Liver (tissue), 7 donors: ENCODE measurements at regions not wholly inside any gene's neighbourhood (a gene's known extent, or its start where the extent isn't known, plus 50 kb on each side); places are given as distances from the start of the nearest gene placed in this dataset.

Experiments
- DNase-seq: peaks from one replicate; pipeline ENCODE4 v3.0.0-alpha.2; 2017; ENCODE audit warnings: low spot score
- H3K27ac ChIP-seq, 2 donors: one replicate each; pipeline ENCODE4 v1.7.0; 2013; ENCODE audit warnings: inconsistent platforms in 2 of 2, low read length in 2 of 2, control low read depth in 1 of 2, low read depth in 1 of 2, mild to moderate bottlenecking in 1 of 2
- H3K27me3 ChIP-seq, 4 donors: one replicate each; pipeline versions ENCODE4 v1.6.1 to v1.7.0; 2013; ENCODE audit warnings: low read length in 3 of 4, inconsistent platforms in 1 of 4, mild to moderate bottlenecking in 1 of 4, moderate library complexity in 1 of 4; ENCODE audit not compliant: control insufficient read depth in 4 of 4, insufficient read depth in 4 of 4
- H3K36me3 ChIP-seq, 4 donors: one replicate each; pipeline versions ENCODE4 v1.6.1 to v1.7.0; 2013; ENCODE audit warnings: low read length in 3 of 4, mild to moderate bottlenecking in 3 of 4, low read depth in 1 of 4, moderate library complexity in 1 of 4; ENCODE audit not compliant: control insufficient read depth in 4 of 4, insufficient read depth in 3 of 4
- H3K4me1 ChIP-seq, 4 donors: one replicate each; pipeline versions ENCODE4 v1.6.1 to v1.7.0; 2013; ENCODE audit warnings: low read length in 3 of 4, mild to moderate bottlenecking in 3 of 4, moderate library complexity in 1 of 4; ENCODE audit not compliant: control insufficient read depth in 4 of 4, insufficient read depth in 4 of 4
- H3K4me3 ChIP-seq, 3 donors: one replicate each; pipeline versions ENCODE4 v1.6.1 to v1.7.0; 2013; ENCODE audit warnings: low read length in 3 of 3, control low read depth in 1 of 3, low read depth in 1 of 3, mild to moderate bottlenecking in 1 of 3
- H3K9ac ChIP-seq, 2 donors: one replicate each; pipeline ENCODE4 v1.7.0; 2013; ENCODE audit warnings: low read length in 2 of 2, mild to moderate bottlenecking in 2 of 2, moderate library complexity in 2 of 2, control low read depth in 1 of 2, low read depth in 1 of 2
- H3K9me3 ChIP-seq, 4 donors: one replicate each; pipeline versions ENCODE4 v1.6.1 to v1.7.0; 2013; ENCODE audit warnings: low read length in 3 of 4; ENCODE audit not compliant: control insufficient read depth in 4 of 4
- GABPA ChIP-seq, 2 donors: IDR thresholded peaks in 1 of 2; conservative IDR thresholded peaks in 1 of 2; 2 replicates each; pipeline ENCODE4 v1.6.1; 2016; ENCODE audit warnings: antibody characterized with exemption in 2 of 2, mild to moderate bottlenecking in 1 of 2, moderate library complexity in 1 of 2
- HNF4A ChIP-seq, 2 donors: conservative IDR thresholded peaks; 2 replicates each; pipeline ENCODE4 v1.6.1; 2016; ENCODE audit warnings: antibody characterized with exemption in 2 of 2, mild to moderate bottlenecking in 2 of 2
- JUND ChIP-seq, 2 donors: IDR thresholded peaks; 2 replicates each; pipeline ENCODE4 v1.6.1; 2016; ENCODE audit warnings: antibody characterized with exemption in 2 of 2
- NR2F2 ChIP-seq: IDR thresholded peaks from 2 replicates; pipeline ENCODE4 v1.6.1; 2016; ENCODE audit warnings: antibody characterized with exemption
- RAD21 ChIP-seq, 2 donors: IDR thresholded peaks; 2 replicates each; pipeline ENCODE4 v1.6.1; 2016; ENCODE audit warnings: antibody characterized with exemption in 2 of 2, mild to moderate bottlenecking in 2 of 2
- RXRA ChIP-seq, 2 donors: IDR thresholded peaks; 2 replicates each; pipeline ENCODE4 v1.6.1; 2017 to 2018; ENCODE audit warnings: antibody characterized with exemption in 2 of 2, mild to moderate bottlenecking in 1 of 2
- TAF1 ChIP-seq: conservative IDR thresholded peaks from 2 replicates; pipeline ENCODE4 v1.6.1; 2016; ENCODE audit warnings: antibody characterized with exemption, mild to moderate bottlenecking
- YY1 ChIP-seq: IDR thresholded peaks from 2 replicates; pipeline ENCODE4 v1.6.1; 2016; ENCODE audit warnings: antibody characterized with exemption, mild to moderate bottlenecking
- WGBS: extraction: QIAGEN DNeasy Blood & Tissue Kit; methylation state at CpG from one replicate; pipeline ENCODE4 v1.1.7; 2013; 5-methylcytosine and 5-hydroxymethylcytosine counted together
- TF ChIP-seq, protein P1 (sequence below): IDR thresholded peaks from 2 replicates; pipeline ENCODE4 v1.6.1; 2016; ENCODE audit warnings: antibody characterized with exemption
- donor health status: healthy.
- donor health status: healthy.
- donor health status: healthy.
- donor health status: healthy.

DNA sequence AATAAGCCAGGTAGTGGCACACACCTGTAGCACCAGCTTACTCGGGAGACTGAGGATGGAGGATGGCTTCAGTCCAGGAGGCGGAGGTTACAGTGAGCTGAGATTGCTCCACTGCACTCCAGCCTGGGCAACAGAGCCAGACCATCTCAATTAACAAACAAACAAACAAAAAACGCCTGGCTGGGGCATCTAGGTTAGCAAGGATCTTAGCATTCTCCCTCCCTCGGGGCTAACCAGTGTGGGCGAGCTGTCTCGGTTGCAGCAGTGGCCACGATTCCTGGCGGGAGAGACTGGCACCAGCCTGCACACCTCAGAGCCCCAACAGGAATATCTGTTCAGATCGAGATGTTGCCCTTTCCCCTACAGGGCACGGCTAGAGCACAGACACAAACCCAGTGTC is 91.3 kb upstream of the KCTD7 start:
- DNase-seq = no peak
- Histone ChIP-seq H3K27ac (peak overlapping the region; percentile 81 to 87), H3K27me3 (no peaks in the 10 kb centered on the region), H3K4me1 (peaks cover 16 to 33% (median 26%) of the 10 kb centered on the region in 4 donors), H3K4me3 (no peak overlapping the region), H3K9me3 (no peaks in the 10 kb centered on the region), H3K36me3 (peaks cover 0 to 5% (median 0%) of the 10 kb centered on the region in 4 donors), H3K9ac (no peak overlapping the region)
- WGBS = 42% methylated on average over 10 of the region's 10 CpGs
- TF ChIP-seq HNF4A (conservative IDR thresholded peaks at IDR 0.05) (peak in 1 of 2 donors; percentile 3), GABPA (IDR thresholded peaks at IDR 0.05 in 1 of 2, conservative IDR thresholded peaks at IDR 0.05 in 1 of 2) (no peak), YY1 (no peak)

GRCh38 chr7:66537876-66538275 is 90.8 kb upstream of the KCTD7 start:
- Histone ChIP-seq H3K4me1 (peaks cover 16 to 33% (median 26%) of the 10 kb centered on the region in 4 donors), H3K27ac (peak overlapping the region; percentile 21 to 87), H3K9ac (no peak overlapping the region), H3K4me3 (no peak overlapping the region), H3K36me3 (peaks cover 0 to 5% (median 0%) of the 10 kb centered on the region in 4 donors), H3K27me3 (no peaks in the 10 kb centered on the region), H3K9me3 (no peaks in the 10 kb centered on the region)
- no peak for DNase-seq
- WGBS = 98% methylated on average over 1 of the region's 1 CpG
- TF ChIP-seq, protein P1, sequence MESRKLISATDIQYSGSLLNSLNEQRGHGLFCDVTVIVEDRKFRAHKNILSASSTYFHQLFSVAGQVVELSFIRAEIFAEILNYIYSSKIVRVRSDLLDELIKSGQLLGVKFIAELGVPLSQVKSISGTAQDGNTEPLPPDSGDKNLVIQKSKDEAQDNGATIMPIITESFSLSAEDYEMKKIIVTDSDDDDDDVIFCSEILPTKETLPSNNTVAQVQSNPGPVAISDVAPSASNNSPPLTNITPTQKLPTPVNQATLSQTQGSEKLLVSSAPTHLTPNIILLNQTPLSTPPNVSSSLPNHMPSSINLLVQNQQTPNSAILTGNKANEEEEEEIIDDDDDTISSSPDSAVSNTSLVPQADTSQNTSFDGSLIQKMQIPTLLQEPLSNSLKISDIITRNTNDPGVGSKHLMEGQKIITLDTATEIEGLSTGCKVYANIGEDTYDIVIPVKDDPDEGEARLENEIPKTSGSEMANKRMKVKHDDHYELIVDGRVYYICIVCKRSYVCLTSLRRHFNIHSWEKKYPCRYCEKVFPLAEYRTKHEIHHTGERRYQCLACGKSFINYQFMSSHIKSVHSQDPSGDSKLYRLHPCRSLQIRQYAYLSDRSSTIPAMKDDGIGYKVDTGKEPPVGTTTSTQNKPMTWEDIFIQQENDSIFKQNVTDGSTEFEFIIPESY = no peak
- no peak for TF ChIP-seq YY1

GRCh38 chr7:66539264-66539623 is 89.4 kb upstream of the KCTD7 start:
- Histone ChIP-seq H3K9me3 (no peaks in the 10 kb centered on the region), H3K9ac (no peak overlapping the region), H3K27me3 (no peaks in the 10 kb centered on the region), H3K4me3 (no peak overlapping the region), H3K4me1 (peaks cover 16 to 33% (median 26%) of the 10 kb centered on the region in 4 donors), H3K27ac (no peak overlapping the region), H3K36me3 (peaks cover 0 to 7% (median under 1%) of the 10 kb centered on the region in 4 donors)
- 88% methylated on average over 3 of the region's 3 CpGs for WGBS
- TF ChIP-seq, protein P1 = no peak
- no peak for DNase-seq

DNA sequence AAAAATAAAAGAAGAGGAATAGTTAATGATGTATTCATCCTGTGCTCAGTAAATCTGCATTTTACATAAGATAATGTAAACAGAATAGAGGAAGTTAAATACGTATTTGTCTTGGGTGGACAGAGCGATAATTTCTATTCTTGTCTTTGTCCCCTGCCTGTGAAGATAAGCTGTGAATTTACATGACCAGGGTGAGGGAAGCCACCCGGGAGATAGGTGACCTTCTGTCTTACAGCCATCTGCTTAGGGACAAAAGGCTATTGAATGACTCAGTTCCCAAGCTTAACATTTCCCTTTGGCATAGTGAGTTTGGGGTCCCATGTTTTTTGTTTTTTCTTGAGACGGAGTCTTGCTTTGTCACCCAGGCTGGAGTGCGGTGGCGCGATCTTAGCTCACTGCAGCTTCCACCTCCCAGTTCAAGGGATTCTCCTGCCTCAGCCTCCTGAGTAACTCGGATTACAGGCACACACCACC is 88.7 kb upstream of the KCTD7 start:
- H3K4me1 ChIP-seq = peaks cover 16 to 33% (median 25%) of the 10 kb centered on the region in 4 donors
- no peak overlapping the region for H3K4me3 ChIP-seq
- TF ChIP-seq JUND (IDR thresholded peaks at IDR 0.05) (no peak), TAF1 (no peak), RXRA (IDR thresholded peaks at IDR 0.05) (no peak), NR2F2 (peak; percentile 31), RAD21 (IDR thresholded peaks at IDR 0.05) (no peak), HNF4A (conservative IDR thresholded peaks at IDR 0.05) (no peak)
- no peak overlapping the region for H3K27ac ChIP-seq
- H3K36me3 ChIP-seq = peaks cover 0 to 10% (median 2%) of the 10 kb centered on the region in 4 donors
- no peak for DNase-seq
- no peaks in the 10 kb centered on the region for H3K27me3 ChIP-seq
- no peaks in the 10 kb centered on the region for H3K9me3 ChIP-seq
- no peak overlapping the region for H3K9ac ChIP-seq
- WGBS = 83% methylated on average over 8 of the region's 8 CpGs
